Uterus (tissue), 2 donors: ENCODE measurements at regions not wholly inside any gene's neighbourhood (a gene's known extent, or its start where the extent isn't known, plus 50 kb on each side); places are given as distances from the start of the nearest gene placed in this dataset.

Source experiments
- CTCF ChIP-seq, 4 experiments: fragments of 200-600 bp in 2 of 4; fragments of 450-650 bp in 2 of 4; sonication (generic) in 2 of 4; IDR thresholded peaks; one replicate each; pipeline ENCODE4 v1.5.1; 2016 to 2019; ENCODE audit warnings: antibody characterized with exemption in 4 of 4, mild to moderate bottlenecking in 2 of 4, moderate library complexity in 1 of 4
- POLR2A ChIP-seq, 2 donors: fragments of 450-650 bp; IDR thresholded peaks; one replicate each; pipeline ENCODE4 v1.6.1; 2016; ENCODE audit warnings: antibody characterized with exemption in 2 of 2, mild to moderate bottlenecking in 1 of 2, moderate library complexity in 1 of 2

- TF ChIP-seq POLR2A (IDR thresholded peaks at IDR 0.05) (no peak), CTCF (IDR thresholded peaks at IDR 0.05) (no peak)
Measured at GRCh38 chr4:36461344-36461743, 179.9 kb downstream of the DTHD1 start.
